ENCODE measurements at regions not wholly inside any gene's neighbourhood (a gene's known extent, or its start where the extent isn't known, plus 50 kb on each side); places are given as distances from the start of the nearest gene placed in this dataset.

DNA sequence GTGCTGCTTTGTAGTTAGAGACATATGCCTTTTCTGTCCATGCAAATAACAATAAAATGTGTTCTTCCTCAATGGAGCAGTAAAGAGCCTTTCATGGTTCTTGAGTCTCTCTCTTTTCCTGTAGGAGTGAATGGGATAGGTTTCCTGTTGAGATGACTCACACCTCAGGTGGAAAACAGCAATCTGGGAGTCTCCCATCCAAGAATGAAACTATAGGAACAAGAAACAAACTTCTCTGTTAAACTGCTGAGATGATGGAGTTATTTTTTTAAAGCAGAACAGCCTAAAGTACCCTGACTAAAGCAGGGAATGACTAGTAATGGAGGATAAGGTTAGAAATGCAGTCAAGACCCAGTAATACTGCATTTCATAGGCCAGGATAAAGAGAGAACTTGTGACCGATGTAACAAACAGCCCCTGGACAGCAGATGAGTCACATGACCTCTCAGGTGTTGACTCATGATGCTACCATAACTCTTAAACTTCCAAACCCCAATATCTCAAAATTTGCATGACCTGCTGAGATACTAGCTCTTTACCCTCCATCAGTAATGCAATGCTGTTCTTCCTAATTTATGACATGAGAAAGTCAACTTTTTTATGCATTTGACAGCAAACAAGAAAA is 548.9 kb downstream of the CBLN4 start (continued):
- TF ChIP-seq ETS1 (IDR thresholded peaks at IDR 0.05) (no peak), JUNB (IDR thresholded peaks at IDR 0.05; ENCODE audit: unreplicated experiment) (no peak), ZNF114 (CRISPR knock-in tag; IDR thresholded peaks at IDR 0.05) (no peak), POLR2AphosphoS5 (IDR thresholded peaks at IDR 0.05; ENCODE audit: low read depth) (no peak), NANOG (IDR thresholded peaks at IDR 0.05; ENCODE audit: borderline replicate concordance) (no peak), ZNF331 (CRISPR knock-in tag; IDR thresholded peaks at IDR 0.05; ENCODE audit: low read depth) (no peak)
- TF ChIP-seq, protein P1, sequence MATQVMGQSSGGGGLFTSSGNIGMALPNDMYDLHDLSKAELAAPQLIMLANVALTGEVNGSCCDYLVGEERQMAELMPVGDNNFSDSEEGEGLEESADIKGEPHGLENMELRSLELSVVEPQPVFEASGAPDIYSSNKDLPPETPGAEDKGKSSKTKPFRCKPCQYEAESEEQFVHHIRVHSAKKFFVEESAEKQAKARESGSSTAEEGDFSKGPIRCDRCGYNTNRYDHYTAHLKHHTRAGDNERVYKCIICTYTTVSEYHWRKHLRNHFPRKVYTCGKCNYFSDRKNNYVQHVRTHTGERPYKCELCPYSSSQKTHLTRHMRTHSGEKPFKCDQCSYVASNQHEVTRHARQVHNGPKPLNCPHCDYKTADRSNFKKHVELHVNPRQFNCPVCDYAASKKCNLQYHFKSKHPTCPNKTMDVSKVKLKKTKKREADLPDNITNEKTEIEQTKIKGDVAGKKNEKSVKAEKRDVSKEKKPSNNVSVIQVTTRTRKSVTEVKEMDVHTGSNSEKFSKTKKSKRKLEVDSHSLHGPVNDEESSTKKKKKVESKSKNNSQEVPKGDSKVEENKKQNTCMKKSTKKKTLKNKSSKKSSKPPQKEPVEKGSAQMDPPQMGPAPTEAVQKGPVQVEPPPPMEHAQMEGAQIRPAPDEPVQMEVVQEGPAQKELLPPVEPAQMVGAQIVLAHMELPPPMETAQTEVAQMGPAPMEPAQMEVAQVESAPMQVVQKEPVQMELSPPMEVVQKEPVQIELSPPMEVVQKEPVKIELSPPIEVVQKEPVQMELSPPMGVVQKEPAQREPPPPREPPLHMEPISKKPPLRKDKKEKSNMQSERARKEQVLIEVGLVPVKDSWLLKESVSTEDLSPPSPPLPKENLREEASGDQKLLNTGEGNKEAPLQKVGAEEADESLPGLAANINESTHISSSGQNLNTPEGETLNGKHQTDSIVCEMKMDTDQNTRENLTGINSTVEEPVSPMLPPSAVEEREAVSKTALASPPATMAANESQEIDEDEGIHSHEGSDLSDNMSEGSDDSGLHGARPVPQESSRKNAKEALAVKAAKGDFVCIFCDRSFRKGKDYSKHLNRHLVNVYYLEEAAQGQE (IDR thresholded peaks at IDR 0.05; ENCODE audit: unreplicated experiment): no peak

DNA sequence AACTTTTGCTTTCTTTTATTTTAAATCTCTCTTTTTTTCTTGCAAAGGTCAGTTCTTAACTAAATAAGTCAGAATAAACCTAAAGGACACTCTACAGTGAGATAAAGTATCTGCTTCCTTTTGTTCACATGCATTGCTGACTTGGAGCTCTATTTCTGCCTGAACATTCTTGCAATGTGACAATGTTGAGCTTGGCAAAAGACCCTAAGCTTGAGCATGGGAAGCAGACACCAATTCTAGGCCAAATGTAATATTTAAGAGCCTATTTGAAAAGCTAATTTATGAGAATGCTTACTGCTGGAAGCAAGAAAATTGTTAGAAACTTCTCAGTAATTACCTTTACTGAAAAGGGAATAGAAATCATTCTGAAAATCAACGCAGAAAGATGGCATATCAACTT is 556.2 kb downstream of the CBLN4 start:
- Mint-ChIP-seq H3K4me3 (no peak overlapping the region), H3K4me1 (no peaks in the 10 kb centered on the region), H3K27me3 (ENCODE audit: insufficient read depth, low read depth, poor library complexity) (no peaks in the 10 kb centered on the region), H3K9me3 (peaks cover 82% of the 10 kb centered on the region), H3K36me3 (ENCODE audit: low read depth) (peaks cover 31% of the 10 kb centered on the region), H3K27ac (no peak overlapping the region)
- Histone ChIP-seq H3K4me3 (no peak overlapping the region; the same call in 1 of the 2 replicates), H3K4me2 (no peak overlapping the region), H3K9me2 (ENCODE audit: insufficient read depth) (no peaks in the 10 kb centered on the region), H3K36me3 (ENCODE audit: insufficient read depth) (peaks cover 15% of the 10 kb centered on the region; the same call in 1 of the 2 replicates), H3K27me3 (ENCODE audit: insufficient read depth) (no peaks in the 10 kb centered on the region), H3K79me2 (replicated peaks; ENCODE audit: insufficient read depth) (no peaks in the 10 kb centered on the region), H2AFZ (no peak overlapping the region), H3K4me1 (ENCODE audit: insufficient read depth) (no peaks in the 10 kb centered on the region), H3K27ac (ENCODE audit: low read depth) (no peak overlapping the region), H4K20me1 (replicated peaks; ENCODE audit: insufficient read depth) (no peaks in the 10 kb centered on the region), H3F3A (replicated peaks; ENCODE audit: low read depth) (no peaks in the 10 kb centered on the region)
- no peak for ATAC-seq
- no peak for DNase-seq (ENCODE audit: low spot score)
- no peak for TF ChIP-seq JUNB (IDR thresholded peaks at IDR 0.05; ENCODE audit: unreplicated experiment)
- no peak for TF ChIP-seq POLR2AphosphoS5 (IDR thresholded peaks at IDR 0.05; ENCODE audit: low read depth)
- TF ChIP-seq ZNF114 (CRISPR knock-in tag; IDR thresholded peaks at IDR 0.05): no peak
- TF ChIP-seq EZH2phosphoT487 (IDR thresholded peaks at IDR 0.05; ENCODE audit: unreplicated experiment): no peak
- TF ChIP-seq ETS1 (IDR thresholded peaks at IDR 0.05): no peak

All from GM23338 (cell line).